ENCODE measurements at regions not wholly inside any gene's neighbourhood (a gene's known extent, or its start where the extent isn't known, plus 50 kb on each side); places are given as distances from the start of the nearest gene placed in this dataset.

- ChIA-PET POLR2A (no interaction called here), CTCF (no interaction called here)
- no peak for TF ChIP-seq ZNF384 (IDR thresholded peaks at IDR 0.05)
- TF ChIP-seq PKNOX1 (IDR thresholded peaks at IDR 0.05), result no peak
- no peak for TF ChIP-seq NFRKB (IDR thresholded peaks at IDR 0.05)
- TF ChIP-seq CTBP1 (IDR thresholded peaks at IDR 0.05; ENCODE audit: borderline replicate concordance), result no peak
- DNase-seq (ENCODE audit: extremely low spot score), result no peak
These were observed 103.5 kb upstream of the PTPRT start for GRCh38 chr20:43293068-43293786.

- no peak for DNase-seq (ENCODE audit: extremely low spot score)
- ChIA-PET CTCF (no interaction called here), POLR2A (no interaction called here)
- TF ChIP-seq CTBP1 (IDR thresholded peaks at IDR 0.05; ENCODE audit: borderline replicate concordance), result no peak
- no peak for TF ChIP-seq BHLHE40 (IDR thresholded peaks at IDR 0.05; ENCODE audit: borderline replicate concordance)
- TF ChIP-seq HDGF (IDR thresholded peaks at IDR 0.05; ENCODE audit: borderline replicate concordance), result no peak
- TF ChIP-seq ARNT (IDR thresholded peaks at IDR 0.05), result no peak
- TF ChIP-seq ELF4 (IDR thresholded peaks at IDR 0.05), result no peak
- no peak for TF ChIP-seq L3MBTL2 (conservative IDR thresholded peaks at IDR 0.05)
- TF ChIP-seq NFRKB (IDR thresholded peaks at IDR 0.05), result no peak
- no peak for TF ChIP-seq LEF1 (IDR thresholded peaks at IDR 0.05; ENCODE audit: borderline replicate concordance)
- TF ChIP-seq FOXM1 (IDR thresholded peaks at IDR 0.05; ENCODE audit: borderline replicate concordance), result no peak
- TF ChIP-seq SUZ12 (IDR thresholded peaks at IDR 0.05), result no peak
- TF ChIP-seq FOXK2 (IDR thresholded peaks at IDR 0.05), result no peak
- TF ChIP-seq SP1 (IDR thresholded peaks at IDR 0.05), result no peak
- TF ChIP-seq FOXA1 (IDR thresholded peaks at IDR 0.05), result no peak
- TF ChIP-seq PKNOX1 (IDR thresholded peaks at IDR 0.05), result no peak
- TF ChIP-seq ZNF384 (IDR thresholded peaks at IDR 0.05), result no peak
These were observed 102.5 kb upstream of the PTPRT start for GRCh38 chr20:43292222-43292621.

GRCh38 chr20:43287637-43288036 lies 97.9 kb upstream of the PTPRT start:
- POLR2A ChIA-PET, result no interaction called here
- no peak for DNase-seq (ENCODE audit: extremely low spot score)
- TF ChIP-seq L3MBTL2 (conservative IDR thresholded peaks at IDR 0.05) (no peak), HDGF (IDR thresholded peaks at IDR 0.05; ENCODE audit: borderline replicate concordance) (no peak), NFRKB (IDR thresholded peaks at IDR 0.05) (no peak), ZNF384 (IDR thresholded peaks at IDR 0.05) (no peak), ELF4 (IDR thresholded peaks at IDR 0.05) (no peak), SP1 (IDR thresholded peaks at IDR 0.05) (no peak), CTBP1 (IDR thresholded peaks at IDR 0.05; ENCODE audit: borderline replicate concordance) (no peak), FOXA1 (IDR thresholded peaks at IDR 0.05) (no peak), LEF1 (IDR thresholded peaks at IDR 0.05; ENCODE audit: borderline replicate concordance) (no peak), FOXK2 (IDR thresholded peaks at IDR 0.05) (no peak), FOXM1 (IDR thresholded peaks at IDR 0.05; ENCODE audit: borderline replicate concordance) (no peak)
- CTCF ChIA-PET, result no interaction called here

- CTCF ChIA-PET, result no interaction called here
- POLR2A ChIA-PET, result no interaction called here
- DNase-seq (ENCODE audit: extremely low spot score), result no peak
- TF ChIP-seq LEF1 (IDR thresholded peaks at IDR 0.05; ENCODE audit: borderline replicate concordance) (no peak), FOXK2 (IDR thresholded peaks at IDR 0.05) (no peak), CTBP1 (IDR thresholded peaks at IDR 0.05; ENCODE audit: borderline replicate concordance) (no peak), PKNOX1 (IDR thresholded peaks at IDR 0.05) (no peak), TARDBP (IDR thresholded peaks at IDR 0.05) (no peak), SUZ12 (IDR thresholded peaks at IDR 0.05) (no peak), ZNF384 (IDR thresholded peaks at IDR 0.05) (no peak), HDGF (IDR thresholded peaks at IDR 0.05; ENCODE audit: borderline replicate concordance) (no peak), ARNT (IDR thresholded peaks at IDR 0.05) (no peak), SP1 (IDR thresholded peaks at IDR 0.05) (no peak), ELF4 (IDR thresholded peaks at IDR 0.05) (no peak), NFRKB (IDR thresholded peaks at IDR 0.05) (no peak), L3MBTL2 (conservative IDR thresholded peaks at IDR 0.05) (no peak), FOXM1 (IDR thresholded peaks at IDR 0.05; ENCODE audit: borderline replicate concordance) (no peak), BHLHE40 (IDR thresholded peaks at IDR 0.05; ENCODE audit: borderline replicate concordance) (no peak), FOXA1 (IDR thresholded peaks at IDR 0.05) (no peak)
These were observed 95.5 kb upstream of the PTPRT start for GRCh38 chr20:43285170-43285569.

GRCh38 chr20:43284486-43284885 lies 94.8 kb upstream of the PTPRT start:
- POLR2A ChIA-PET, result no interaction called here
- no peak for DNase-seq (ENCODE audit: extremely low spot score)
- CTCF ChIA-PET, result no interaction called here
- TF ChIP-seq FOXA1 (IDR thresholded peaks at IDR 0.05) (no peak), FOXM1 (IDR thresholded peaks at IDR 0.05; ENCODE audit: borderline replicate concordance) (no peak)

GRCh38 chr20:43283126-43283525 lies 93.4 kb upstream of the PTPRT start:
- POLR2A ChIA-PET, result no interaction called here
- CTCF ChIA-PET, result no interaction called here
- no peak for DNase-seq (ENCODE audit: extremely low spot score)
- TF ChIP-seq BHLHE40 (IDR thresholded peaks at IDR 0.05; ENCODE audit: borderline replicate concordance), result no peak
- no peak for TF ChIP-seq HDGF (IDR thresholded peaks at IDR 0.05; ENCODE audit: borderline replicate concordance)
- no peak for TF ChIP-seq CTBP1 (IDR thresholded peaks at IDR 0.05; ENCODE audit: borderline replicate concordance)
- no peak for TF ChIP-seq SUZ12 (IDR thresholded peaks at IDR 0.05)
- no peak for TF ChIP-seq PKNOX1 (IDR thresholded peaks at IDR 0.05)
- TF ChIP-seq L3MBTL2 (conservative IDR thresholded peaks at IDR 0.05), result no peak
- TF ChIP-seq FOXK2 (IDR thresholded peaks at IDR 0.05), result no peak
- TF ChIP-seq LEF1 (IDR thresholded peaks at IDR 0.05; ENCODE audit: borderline replicate concordance), result no peak
- TF ChIP-seq FOXA1 (IDR thresholded peaks at IDR 0.05), result no peak
- no peak for TF ChIP-seq TARDBP (IDR thresholded peaks at IDR 0.05)
- TF ChIP-seq FOXM1 (IDR thresholded peaks at IDR 0.05; ENCODE audit: borderline replicate concordance), result no peak
